ENCODE measurements at regions not wholly inside any gene's neighbourhood (a gene's known extent, or its start where the extent isn't known, plus 50 kb on each side); places are given as distances from the start of the nearest gene placed in this dataset.

DNA sequence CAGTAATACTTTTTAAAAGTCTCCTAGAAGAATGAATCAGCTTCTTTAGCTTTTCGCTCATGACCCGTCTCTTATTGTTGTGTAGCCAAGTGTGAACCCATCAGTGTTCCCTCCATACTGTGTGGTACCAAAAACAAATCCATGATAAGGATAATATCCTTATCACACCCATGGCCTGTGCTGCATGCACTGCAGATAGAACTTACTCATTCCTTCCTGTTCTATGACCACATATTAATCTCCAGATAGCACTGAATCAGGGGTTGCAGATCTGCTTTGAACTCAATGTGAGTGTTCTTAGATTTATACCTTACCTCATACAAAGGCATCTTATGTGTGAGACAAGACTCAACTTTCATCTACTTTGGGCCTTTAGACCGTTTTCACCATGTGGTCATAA lies 373.4 kb downstream of the JRKL start:
- FAIRE-seq (no peak), ATAC-seq (no peak), DNase-seq (ENCODE audit: low read depth in 1 of 2, low spot score in 1 of 2) (no peak)
- ChIA-PET POLR2A (no interaction called here), CTCF (no interaction called here)
- Histone ChIP-seq H3K9me3 (no peaks in the 10 kb centered on the region), H3K4me1 (no peaks in the 10 kb centered on the region), H3K27ac (no peak overlapping the region), H3K4me3 (no peak overlapping the region), H3K4me2 (no peak overlapping the region)
- TF ChIP-seq FOXS1 (CRISPR knock-in tag; IDR thresholded peaks at IDR 0.05): no peak
- TF ChIP-seq HDAC2 (IDR thresholded peaks at IDR 0.05): no peak
- no peak for TF ChIP-seq POLR2A (IDR thresholded peaks at IDR 0.05; ENCODE audit: low read length)
- TF ChIP-seq GATA3 (IDR thresholded peaks at IDR 0.05; ENCODE audit: borderline replicate concordance): no peak
- TF ChIP-seq, protein P1, sequence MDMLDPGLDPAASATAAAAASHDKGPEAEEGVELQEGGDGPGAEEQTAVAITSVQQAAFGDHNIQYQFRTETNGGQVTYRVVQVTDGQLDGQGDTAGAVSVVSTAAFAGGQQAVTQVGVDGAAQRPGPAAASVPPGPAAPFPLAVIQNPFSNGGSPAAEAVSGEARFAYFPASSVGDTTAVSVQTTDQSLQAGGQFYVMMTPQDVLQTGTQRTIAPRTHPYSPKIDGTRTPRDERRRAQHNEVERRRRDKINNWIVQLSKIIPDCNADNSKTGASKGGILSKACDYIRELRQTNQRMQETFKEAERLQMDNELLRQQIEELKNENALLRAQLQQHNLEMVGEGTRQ (IDR thresholded peaks at IDR 0.05): no peak
- TF ChIP-seq RNF2 (IDR thresholded peaks at IDR 0.05; ENCODE audit: borderline replicate concordance, low read depth): no peak
- TF ChIP-seq HOXB5 (CRISPR knock-in tag; IDR thresholded peaks at IDR 0.05): no peak
- TF ChIP-seq JUNB (IDR thresholded peaks at IDR 0.05): no peak
- TF ChIP-seq CBX2 (IDR thresholded peaks at IDR 0.05; ENCODE audit: borderline replicate concordance, low read depth): no peak
- WGBS (ENCODE audit: missing lambda C conversion rate): 5% methylated on average over 3 of the region's 3 CpGs

DNA sequence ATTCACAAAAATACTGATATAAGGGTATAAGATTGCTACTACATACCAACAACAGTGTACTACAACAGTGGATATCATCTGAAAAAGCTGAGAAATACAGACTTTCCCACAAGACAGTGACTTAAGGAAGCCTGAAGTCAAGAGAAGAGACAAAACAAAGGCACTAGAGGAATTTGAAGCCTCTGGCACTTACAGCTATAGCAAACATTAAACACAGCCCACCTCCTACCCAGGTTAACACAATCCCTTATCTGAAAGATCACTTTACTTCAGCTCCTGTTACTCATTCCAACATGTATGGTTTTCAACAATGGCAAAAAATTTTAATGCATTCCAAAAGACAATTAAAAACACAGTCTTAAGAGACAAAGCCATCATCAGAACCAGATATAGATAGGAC lies 388.5 kb downstream of the JRKL start:
- H3K4me2 ChIP-seq: no peak overlapping the region
- TF ChIP-seq NFE2L2 (conservative IDR thresholded peaks at IDR 0.05; ENCODE audit: low read length) (no peak), KDM1A (IDR thresholded peaks at IDR 0.05; ENCODE audit: low read depth) (no peak), ZSCAN20 (CRISPR knock-in tag; IDR thresholded peaks at IDR 0.05) (no peak), MYC (IDR thresholded peaks at IDR 0.05; ENCODE audit: borderline replicate concordance, low read length) (no peak), FOSB (CRISPR knock-in tag; IDR thresholded peaks at IDR 0.05) (no peak), KDM5A (IDR thresholded peaks at IDR 0.05) (no peak), RCOR1 (IDR thresholded peaks at IDR 0.05; ENCODE audit: low read depth, low read length) (no peak), CBX2 (IDR thresholded peaks at IDR 0.05; ENCODE audit: borderline replicate concordance, low read depth) (no peak), HOXA7 (CRISPR knock-in tag; IDR thresholded peaks at IDR 0.05) (no peak), RFX5 (IDR thresholded peaks at IDR 0.05) (no peak), BHLHE40 (IDR thresholded peaks at IDR 0.05; ENCODE audit: low read depth, low read length) (no peak), CHD2 (IDR thresholded peaks at IDR 0.05; ENCODE audit: low read length, partially characterized antibody) (no peak), NR3C1 (IDR thresholded peaks at IDR 0.05) (no peak), POLR2AphosphoS2 (conservative IDR thresholded peaks at IDR 0.05; ENCODE audit: low read length) (no peak), HOXB13 (CRISPR knock-in tag; IDR thresholded peaks at IDR 0.05; ENCODE audit: low read depth) (no peak)
- TF ChIP-seq, protein P1 (IDR thresholded peaks at IDR 0.05): no peak
- TF ChIP-seq, protein P2, sequence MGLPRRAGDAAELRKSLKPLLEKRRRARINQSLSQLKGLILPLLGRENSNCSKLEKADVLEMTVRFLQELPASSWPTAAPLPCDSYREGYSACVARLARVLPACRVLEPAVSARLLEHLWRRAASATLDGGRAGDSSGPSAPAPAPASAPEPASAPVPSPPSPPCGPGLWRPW (IDR thresholded peaks at IDR 0.05): no peak
- TF ChIP-seq, protein P3, sequence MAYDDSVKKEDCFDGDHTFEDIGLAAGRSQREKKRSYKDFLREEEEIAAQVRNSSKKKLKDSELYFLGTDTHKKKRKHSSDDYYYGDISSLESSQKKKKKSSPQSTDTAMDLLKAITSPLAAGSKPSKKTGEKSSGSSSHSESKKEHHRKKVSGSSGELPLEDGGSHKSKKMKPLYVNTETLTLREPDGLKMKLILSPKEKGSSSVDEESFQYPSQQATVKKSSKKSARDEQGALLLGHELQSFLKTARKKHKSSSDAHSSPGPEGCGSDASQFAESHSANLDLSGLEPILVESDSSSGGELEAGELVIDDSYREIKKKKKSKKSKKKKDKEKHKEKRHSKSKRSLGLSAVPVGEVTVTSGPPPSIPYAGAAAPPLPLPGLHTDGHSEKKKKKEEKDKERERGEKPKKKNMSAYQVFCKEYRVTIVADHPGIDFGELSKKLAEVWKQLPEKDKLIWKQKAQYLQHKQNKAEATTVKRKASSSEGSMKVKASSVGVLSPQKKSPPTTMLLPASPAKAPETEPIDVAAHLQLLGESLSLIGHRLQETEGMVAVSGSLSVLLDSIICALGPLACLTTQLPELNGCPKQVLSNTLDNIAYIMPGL (CRISPR knock-in tag; IDR thresholded peaks at IDR 0.05; ENCODE audit: borderline replicate concordance): no peak
- no peak for ATAC-seq
- DNase-seq (ENCODE audit: low read depth in 1 of 2, low spot score in 1 of 2): no peak
- no peak for FAIRE-seq
- H3K9me3 ChIP-seq: no peaks in the 10 kb centered on the region
- no peaks in the 10 kb centered on the region for H3K4me1 ChIP-seq
- H3K27ac ChIP-seq: no peak overlapping the region
- CTCF ChIA-PET: no interaction called here
- H3K4me3 ChIP-seq: no peak overlapping the region
- POLR2A ChIA-PET: no interaction called here

Data from A549 (cell line).